Erythroblast (primary cell): ENCODE measurements at regions not wholly inside any gene's neighbourhood (a gene's known extent, or its start where the extent isn't known, plus 50 kb on each side); places are given as distances from the start of the nearest gene placed in this dataset.

Source experiments
- GATA1 ChIP-seq: IDR thresholded peaks from 2 replicates; pipeline ENCODE4 v1.6.1; 2011; ENCODE audit warnings: low read depth, mild to moderate bottlenecking, control low read depth, low read length, moderate library complexity
- POLR2A ChIP-seq: IDR thresholded peaks from 2 replicates; pipeline ENCODE4 v1.6.1; 2011; ENCODE audit warnings: mild to moderate bottlenecking, low read length

DNA sequence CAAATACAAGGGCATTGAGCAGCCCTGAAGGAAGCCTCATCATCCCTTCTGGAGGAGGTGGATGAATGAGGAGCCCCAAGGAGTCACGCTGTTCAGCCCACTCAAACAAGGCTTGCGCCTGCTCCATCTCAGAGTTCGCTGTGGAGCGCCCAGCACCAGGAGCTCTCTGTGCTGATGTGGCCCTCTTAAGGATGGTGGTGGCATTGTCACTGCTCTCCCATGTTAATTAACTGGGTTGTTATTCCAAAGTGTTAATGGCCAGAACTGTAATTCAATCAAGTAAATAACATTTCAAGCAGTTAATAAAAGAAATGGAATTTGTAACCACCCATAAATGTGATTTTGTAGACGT, 726.0 kb upstream of the RAB6C start:
- no peak for TF ChIP-seq POLR2A
- TF ChIP-seq GATA1: no peak
